CD4-positive, alpha-beta T cell (primary cell): ENCODE measurements at regions not wholly inside any gene's neighbourhood (a gene's known extent, or its start where the extent isn't known, plus 50 kb on each side); places are given as distances from the start of the nearest gene placed in this dataset.

Source experiments
- ATAC-seq: fragments of 200-7000 bp; cut with Tn5 transposase; one replicate; pipeline ENCODE4 v1.10.0; 2022; ENCODE audit warnings: mild to moderate bottlenecking; ENCODE audit not compliant: poor library complexity
- CTCF ChIA-PET: fragments of 350-600 bp; sonication (Branson Sonifier 250); formaldehyde crosslinking; loops from one replicate; lab custom pipeline; 2021; ENCODE audit warnings: antibody characterized with exemption, inconsistent platforms; lab: Charles Lee
- POLR2A ChIA-PET: fragments of 350-600 bp; sonication (Branson Sonifier 250); formaldehyde crosslinking; loops from one replicate; lab custom pipeline; 2021; ENCODE audit warnings: antibody characterized with exemption, inconsistent platforms; lab: Charles Lee
- DNase-seq, 14 experiments: peaks; one replicate each; pipeline ENCODE4 v3.0.0-alpha.2; 2013 to 2020; ENCODE audit warnings: mixed read lengths in 2 of 14
- H3K27ac ChIP-seq, 2 donors: one replicate each; pipeline versions ENCODE4 v1.5.1 to v1.7.0; 2013; ENCODE audit warnings: low read length in 2 of 2, low read depth in 1 of 2, mild to moderate bottlenecking in 1 of 2
- H3K27me3 ChIP-seq, 2 experiments: 1 replicate in 1 of 2; 2 replicates in 1 of 2; pipeline versions ENCODE4 v1.6.1 to v1.7.0; 2013; ENCODE audit warnings: low read length in 2 of 2, control low read depth in 1 of 2, mild to moderate bottlenecking in 1 of 2, moderate library complexity in 1 of 2; ENCODE audit not compliant: insufficient read depth in 2 of 2, control insufficient read depth in 1 of 2
- H3K36me3 ChIP-seq: one replicate; pipeline ENCODE4 v1.6.1; 2013; ENCODE audit warnings: low read length, control low read depth; ENCODE audit not compliant: insufficient read depth
- H3K4me1 ChIP-seq: one replicate; pipeline ENCODE4 v1.6.1; 2013; ENCODE audit warnings: low read length, control low read depth; ENCODE audit not compliant: insufficient read depth
- H3K4me3 ChIP-seq: one replicate; pipeline ENCODE4 v1.5.1; 2013; ENCODE audit warnings: mild to moderate bottlenecking, low read length, moderate library complexity
- H3K9me3 ChIP-seq, 2 experiments: 1 replicate in 1 of 2; 2 replicates in 1 of 2; pipeline versions ENCODE4 v1.6.1 to v1.7.0; 2013; ENCODE audit warnings: low read length in 2 of 2, mild to moderate bottlenecking in 2 of 2, control low read depth in 1 of 2, moderate library complexity in 1 of 2; ENCODE audit not compliant: control insufficient read depth in 1 of 2, insufficient read depth in 1 of 2
- H3K27ac Mint-ChIP-seq: one replicate; pipeline ENCODE4 v1.8.0; 2020; ENCODE audit warnings: mixed read lengths
- H3K27me3 Mint-ChIP-seq: one replicate; pipeline ENCODE4 v1.8.0; 2021; ENCODE audit warnings: mixed read lengths
- H3K36me3 Mint-ChIP-seq: one replicate; pipeline ENCODE4 v1.8.0; 2021; ENCODE audit warnings: low read depth, mixed read lengths
- H3K4me1 Mint-ChIP-seq: one replicate; pipeline ENCODE4 v1.8.0; 2021; ENCODE audit warnings: low read depth, mixed read lengths
- H3K4me3 Mint-ChIP-seq: one replicate; pipeline ENCODE4 v1.8.0; 2020; ENCODE audit warnings: mild to moderate bottlenecking, mixed read lengths
- H3K9me3 Mint-ChIP-seq: one replicate; pipeline ENCODE4 v1.8.0; 2020; ENCODE audit warnings: mixed read lengths
- intact Hi-C, 2 experiments: fragments of 100-400 bp; cut with DNase I in 1 of 2; cut with micrococcal nuclease in 1 of 2; formaldehyde crosslinking; loops; one replicate each; pipeline versions ENCODE4 v1.15.1 to v1.9.0; 2023 to 2025; cut with DNase I, micrococcal nuclease
- TF ChIP-seq, protein P1 (sequence below): fragments of 200-600 bp; IDR thresholded peaks from one replicate; pipeline ENCODE4 v1.8.0; 2022; ENCODE audit warnings: antibody characterized with exemption, mild to moderate bottlenecking

DNA sequence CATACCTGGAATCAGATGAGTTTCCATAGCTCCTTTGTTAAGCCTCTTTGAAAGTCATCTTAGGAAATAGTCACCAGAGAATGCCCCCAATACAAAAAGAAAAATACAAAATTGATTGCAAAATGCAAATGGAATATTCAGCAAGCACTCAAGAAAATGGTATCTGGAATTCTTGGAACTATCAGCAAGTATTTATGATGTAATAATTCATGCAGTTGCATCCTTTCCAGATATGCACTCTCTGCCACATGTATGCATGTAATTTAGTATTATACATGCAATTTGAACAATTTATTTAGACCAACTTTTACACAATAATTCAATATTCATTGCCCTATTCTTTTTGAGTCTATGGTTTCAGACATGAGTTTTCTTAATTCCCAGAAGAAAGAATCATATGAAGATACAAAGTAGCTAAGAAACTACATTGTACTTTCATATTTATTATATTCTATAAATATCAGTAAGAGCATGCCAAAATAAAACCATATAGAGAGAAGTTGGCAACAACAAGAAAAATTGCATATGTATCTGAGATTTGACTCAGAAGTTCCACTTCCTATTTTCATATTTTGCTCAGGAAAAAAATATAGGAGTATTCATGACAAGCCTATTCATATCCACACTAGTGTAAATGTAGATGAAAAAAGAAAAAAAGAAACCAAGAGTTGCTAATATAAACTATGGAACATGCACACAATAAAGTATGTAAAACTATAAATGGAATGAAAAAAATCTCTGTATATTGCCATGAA, 338.5 kb downstream of the SEMA3D start:
- no peaks in the 10 kb centered on the region for H3K36me3 ChIP-seq
- DNase-seq, result no peak
- TF ChIP-seq, protein P1, sequence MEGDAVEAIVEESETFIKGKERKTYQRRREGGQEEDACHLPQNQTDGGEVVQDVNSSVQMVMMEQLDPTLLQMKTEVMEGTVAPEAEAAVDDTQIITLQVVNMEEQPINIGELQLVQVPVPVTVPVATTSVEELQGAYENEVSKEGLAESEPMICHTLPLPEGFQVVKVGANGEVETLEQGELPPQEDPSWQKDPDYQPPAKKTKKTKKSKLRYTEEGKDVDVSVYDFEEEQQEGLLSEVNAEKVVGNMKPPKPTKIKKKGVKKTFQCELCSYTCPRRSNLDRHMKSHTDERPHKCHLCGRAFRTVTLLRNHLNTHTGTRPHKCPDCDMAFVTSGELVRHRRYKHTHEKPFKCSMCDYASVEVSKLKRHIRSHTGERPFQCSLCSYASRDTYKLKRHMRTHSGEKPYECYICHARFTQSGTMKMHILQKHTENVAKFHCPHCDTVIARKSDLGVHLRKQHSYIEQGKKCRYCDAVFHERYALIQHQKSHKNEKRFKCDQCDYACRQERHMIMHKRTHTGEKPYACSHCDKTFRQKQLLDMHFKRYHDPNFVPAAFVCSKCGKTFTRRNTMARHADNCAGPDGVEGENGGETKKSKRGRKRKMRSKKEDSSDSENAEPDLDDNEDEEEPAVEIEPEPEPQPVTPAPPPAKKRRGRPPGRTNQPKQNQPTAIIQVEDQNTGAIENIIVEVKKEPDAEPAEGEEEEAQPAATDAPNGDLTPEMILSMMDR, result no peak
- ChIA-PET POLR2A (no interaction called here), CTCF (no interaction called here)
- H3K27ac ChIP-seq, result no peak overlapping the region
- no peak overlapping the region for H3K27ac Mint-ChIP-seq
- no peak overlapping the region for H3K4me3 Mint-ChIP-seq
- intact Hi-C loops, result no loop called here
- H3K9me3 ChIP-seq, result no peaks in the 10 kb centered on the region
- no peak overlapping the region for H3K4me3 ChIP-seq
- H3K9me3 Mint-ChIP-seq, result no peaks in the 10 kb centered on the region
- no peaks in the 10 kb centered on the region for H3K36me3 Mint-ChIP-seq
- H3K4me1 ChIP-seq, result no peaks in the 10 kb centered on the region
- no peak for ATAC-seq
- H3K4me1 Mint-ChIP-seq, result no peaks in the 10 kb centered on the region
- no peaks in the 10 kb centered on the region for H3K27me3 Mint-ChIP-seq
- no peaks in the 10 kb centered on the region for H3K27me3 ChIP-seq

DNA sequence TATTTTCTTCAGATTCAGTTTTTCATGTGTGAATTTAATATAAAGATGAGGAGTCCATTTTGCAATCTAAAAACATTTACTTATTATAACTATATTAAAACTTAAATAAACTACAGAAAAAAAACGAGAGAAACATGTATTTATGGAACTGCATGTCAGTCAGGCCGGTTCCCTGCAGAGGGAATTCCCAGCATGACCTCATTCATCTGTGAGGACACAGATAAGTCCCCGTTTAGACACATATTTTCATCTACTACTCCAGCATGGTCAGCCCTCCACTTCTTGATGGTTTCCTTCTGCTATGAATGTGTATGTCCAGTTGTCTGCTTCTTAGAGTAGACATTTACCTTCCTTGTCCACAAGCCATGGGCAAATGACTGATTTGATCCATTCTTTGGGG, 339.1 kb downstream of the SEMA3D start:
- Mint-ChIP-seq H3K9me3 (no peaks in the 10 kb centered on the region), H3K4me3 (no peak overlapping the region), H3K36me3 (no peaks in the 10 kb centered on the region), H3K4me1 (no peaks in the 10 kb centered on the region), H3K27ac (no peak overlapping the region), H3K27me3 (no peaks in the 10 kb centered on the region)
- CTCF ChIA-PET, result no interaction called here
- TF ChIP-seq, protein P1, result no peak
- POLR2A ChIA-PET, result no interaction called here
- H3K9me3 ChIP-seq, result no peaks in the 10 kb centered on the region
- intact Hi-C loops, result no loop called here
- H3K27me3 ChIP-seq, result no peaks in the 10 kb centered on the region
- no peaks in the 10 kb centered on the region for H3K4me1 ChIP-seq
- H3K36me3 ChIP-seq, result no peaks in the 10 kb centered on the region
- DNase-seq, result no peak
- H3K27ac ChIP-seq, result no peak overlapping the region
- no peak overlapping the region for H3K4me3 ChIP-seq
- ATAC-seq, result no peak

DNA sequence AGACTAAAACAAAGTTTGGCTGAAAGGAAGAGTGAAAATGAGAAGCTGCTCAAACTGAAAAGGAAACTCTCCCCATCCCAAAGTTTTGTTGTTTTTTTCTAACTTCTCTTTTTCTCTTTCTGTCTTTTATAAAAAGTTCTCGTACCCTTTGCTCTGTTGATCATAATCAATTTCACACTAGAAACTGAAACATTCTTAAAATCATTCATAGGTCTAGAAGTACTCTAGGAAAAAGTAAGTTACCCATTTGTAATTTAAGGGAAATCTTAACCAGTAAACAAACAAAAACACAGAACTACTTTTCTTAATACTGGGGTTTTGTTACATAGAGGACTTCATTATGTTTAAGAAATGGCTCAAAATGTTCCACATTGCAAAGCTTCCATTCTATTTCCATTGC, 339.8 kb downstream of the SEMA3D start:
- H3K9me3 Mint-ChIP-seq, result no peaks in the 10 kb centered on the region
- H3K36me3 Mint-ChIP-seq, result no peaks in the 10 kb centered on the region
- no peaks in the 10 kb centered on the region for H3K9me3 ChIP-seq
- no peaks in the 10 kb centered on the region for H3K4me1 ChIP-seq
- CTCF ChIA-PET, result no interaction called here
- intact Hi-C loops, result no loop called here
- H3K4me3 ChIP-seq, result no peak overlapping the region
- no peak overlapping the region for H3K27ac Mint-ChIP-seq
- no peak overlapping the region for H3K4me3 Mint-ChIP-seq
- no peaks in the 10 kb centered on the region for H3K27me3 ChIP-seq
- no peaks in the 10 kb centered on the region for H3K27me3 Mint-ChIP-seq
- DNase-seq, result no peak
- POLR2A ChIA-PET, result no interaction called here
- no peaks in the 10 kb centered on the region for H3K4me1 Mint-ChIP-seq
- no peak for ATAC-seq
- no peaks in the 10 kb centered on the region for H3K36me3 ChIP-seq
- H3K27ac ChIP-seq, result no peak overlapping the region
- TF ChIP-seq, protein P1, result no peak
